LNCAP (cell line): ENCODE measurements at regions not wholly inside any gene's neighbourhood (a gene's known extent, or its start where the extent isn't known, plus 50 kb on each side); places are given as distances from the start of the nearest gene placed in this dataset.

ENCODE experiments used
- CTCF ChIP-seq: fragments of 450-650 bp; IDR thresholded peaks from 2 replicates; pipeline ENCODE4 v1.5.1; 2017; ENCODE audit warnings: mild to moderate bottlenecking

GRCh38 chr3:34179716-34180115 is 381.3 kb downstream of the PDCD6IP start:
- TF ChIP-seq CTCF: no peak

- TF ChIP-seq CTCF: no peak
These were observed 382.1 kb downstream of the PDCD6IP start for GRCh38 chr3:34180532-34180931.

- no peak for TF ChIP-seq CTCF
These were observed 384.7 kb downstream of the PDCD6IP start for GRCh38 chr3:34183114-34183513.

GRCh38 chr3:34183611-34184340 is 385.3 kb downstream of the PDCD6IP start:
- no peak for TF ChIP-seq CTCF

GRCh38 chr3:34185301-34185700 is 386.9 kb downstream of the PDCD6IP start:
- TF ChIP-seq CTCF: no peak

GRCh38 chr3:34189133-34189532 is 390.7 kb downstream of the PDCD6IP start:
- no peak for TF ChIP-seq CTCF

- TF ChIP-seq CTCF: no peak
These were observed 398.5 kb downstream of the PDCD6IP start for GRCh38 chr3:34196914-34197313.

GRCh38 chr3:34198309-34198708 is 399.9 kb downstream of the PDCD6IP start:
- no peak for TF ChIP-seq CTCF
